ENCODE measurements at regions not wholly inside any gene's neighbourhood (a gene's known extent, or its start where the extent isn't known, plus 50 kb on each side); places are given as distances from the start of the nearest gene placed in this dataset.

GRCh38 chr7:79965946-79966345 is 168.7 kb upstream of the GNAI1 start:
- Histone ChIP-seq H3K9me3 (replicated peaks; ENCODE audit: control insufficient read depth, insufficient read depth, low read length) (no peaks in the 10 kb centered on the region), H3K27ac (ENCODE audit: control insufficient read depth, insufficient read depth) (no peak overlapping the region), H3K27me3 (replicated peaks in 1 of 2; ENCODE audit: control insufficient read depth in 2 of 2, insufficient read depth in 2 of 2, low read length in 1 of 2) (no peaks in the 10 kb centered on the region), H3K36me3 (ENCODE audit: control insufficient read depth in 2 of 2, insufficient read depth in 2 of 2, low read length in 1 of 2) (no peaks in the 10 kb centered on the region), H3K4me1 (ENCODE audit: control insufficient read depth, insufficient read depth, low read length) (no peaks in the 10 kb centered on the region), H3K4me3 (no peak overlapping the region), H3K9ac (ENCODE audit: control insufficient read depth, insufficient read depth, low read length) (no peak overlapping the region), H3K79me2 (ENCODE audit: control insufficient read depth, insufficient read depth, low read length) (no peaks in the 10 kb centered on the region), H3K4me2 (ENCODE audit: control insufficient read depth, insufficient read depth) (no peak overlapping the region), H2AFZ (ENCODE audit: control insufficient read depth, low read depth, low read length) (no peak overlapping the region), H4K20me1 (ENCODE audit: control insufficient read depth, insufficient read depth) (no peaks in the 10 kb centered on the region)
- ChIA-PET POLR2A (no interaction called here), CTCF (interaction anchor here (0.7 kb wide), 1 partner anchor 41 kb away, joined by 3 read pairs; no protein-coding TSS in a partner anchor), RAD21 (ENCODE audit: unreplicated experiment) (interaction anchor here (0.7 kb wide), 1 partner anchor 9 kb away, joined by 3 read pairs; no protein-coding TSS in a partner anchor), SMC1A (ENCODE audit: uncharacterized antibody, unreplicated experiment) (no interaction called here)
- FAIRE-seq (no peak), ATAC-seq (no peak), DNase-seq (ENCODE audit: low read depth, low spot score) (no peak)
- in situ Hi-C loops (cut with MboI), result no loop called here
- intact Hi-C loops (cut with micrococcal nuclease; ENCODE audit: unreplicated experiment), result no loop called here
- WGBS (ENCODE audit: insufficient coverage, insufficient replicate concordance, low lambda C conversion rate, missing lambda C conversion rate), result 18% methylated on average over 4 of the region's 4 CpGs
- no TSS peak for BruUV-seq (replicated peaks)
- TF ChIP-seq CHD1 (IDR thresholded peaks at IDR 0.05; ENCODE audit: low read depth, low read length), result no peak
- no peak for TF ChIP-seq NFYA (IDR thresholded peaks at IDR 0.05; ENCODE audit: borderline replicate concordance, low read depth, low read length)
- TF ChIP-seq ELK1 (IDR thresholded peaks at IDR 0.05; ENCODE audit: low read depth, low read length), result no peak
- TF ChIP-seq STAT1 (conservative IDR thresholded peaks at IDR 0.05), result no peak
- no peak for TF ChIP-seq POU2F2 (IDR thresholded peaks at IDR 0.05; ENCODE audit: borderline replicate concordance, low read depth, low read length)
- no peak for TF ChIP-seq USF2 (IDR thresholded peaks at IDR 0.05; ENCODE audit: borderline replicate concordance, low read depth, low read length)
- TF ChIP-seq IRF4 (IDR thresholded peaks at IDR 0.05; ENCODE audit: low read depth, low read length), result no peak
- no peak for TF ChIP-seq ZSCAN29 (IDR thresholded peaks at IDR 0.05)
